Suprapubic skin (tissue), 4 donors: ENCODE measurements at regions not wholly inside any gene's neighbourhood (a gene's known extent, or its start where the extent isn't known, plus 50 kb on each side); places are given as distances from the start of the nearest gene placed in this dataset.

Experiments
- DNase-seq, 2 donors: peaks; one replicate each; pipeline ENCODE4 v3.0.0-alpha.2; 2019; ENCODE audit warnings: low spot score in 2 of 2
- H3K27ac ChIP-seq: fragments of 200-600 bp; sonication (generic); one replicate; pipeline ENCODE4 v1.5.1; 2019
- H3K27me3 ChIP-seq: fragments of 200-600 bp; sonication (generic); one replicate; pipeline ENCODE4 v1.5.1; 2019
- H3K36me3 ChIP-seq: fragments of 200-600 bp; sonication (generic); one replicate; pipeline ENCODE4 v1.5.1; 2019
- H3K4me1 ChIP-seq: fragments of 200-600 bp; sonication (generic); one replicate; pipeline ENCODE4 v1.5.1; 2019
- H3K4me3 ChIP-seq: fragments of 200-600 bp; sonication (generic); one replicate; pipeline ENCODE4 v1.5.1; 2019; ENCODE audit warnings: mild to moderate bottlenecking
- H3K9me3 ChIP-seq: fragments of 200-600 bp; sonication (generic); one replicate; pipeline ENCODE4 v1.5.1; 2019
- EP300 ChIP-seq: sonication (generic); formaldehyde crosslinking; IDR thresholded peaks from one replicate; pipeline ENCODE4 v1.6.1; 2017; ENCODE audit warnings: antibody characterized with exemption
- POLR2A ChIP-seq, 2 donors: fragments of 450-650 bp; IDR thresholded peaks; one replicate each; pipeline ENCODE4 v1.6.1; 2017; ENCODE audit warnings: antibody characterized with exemption in 2 of 2, mild to moderate bottlenecking in 2 of 2, moderate library complexity in 2 of 2
- POLR2AphosphoS5 ChIP-seq, 3 donors: sonication (generic); formaldehyde crosslinking; IDR thresholded peaks; one replicate each; pipeline ENCODE4 v1.6.1; 2017; ENCODE audit warnings: antibody characterized with exemption in 3 of 3
- WGBS: methylation state at CpG from one replicate; pipeline ENCODE4 v1.1.5; 2018; 5-methylcytosine and 5-hydroxymethylcytosine counted together
- TF ChIP-seq, protein P1 (sequence below), 2 donors: fragments of 200-600 bp in 1 of 2; fragments of 450-650 bp in 1 of 2; sonication (generic) in 1 of 2; IDR thresholded peaks; one replicate each; pipeline ENCODE4 v1.5.1; 2016 to 2019; ENCODE audit warnings: antibody characterized with exemption in 2 of 2, mild to moderate bottlenecking in 1 of 2, moderate library complexity in 1 of 2

- Histone ChIP-seq H3K27me3 (no peaks in the 10 kb centered on the region), H3K36me3 (no peaks in the 10 kb centered on the region), H3K4me3 (no peak overlapping the region), H3K27ac (no peak overlapping the region), H3K4me1 (peaks cover 13% of the 10 kb centered on the region), H3K9me3 (no peaks in the 10 kb centered on the region)
- TF ChIP-seq, protein P1, sequence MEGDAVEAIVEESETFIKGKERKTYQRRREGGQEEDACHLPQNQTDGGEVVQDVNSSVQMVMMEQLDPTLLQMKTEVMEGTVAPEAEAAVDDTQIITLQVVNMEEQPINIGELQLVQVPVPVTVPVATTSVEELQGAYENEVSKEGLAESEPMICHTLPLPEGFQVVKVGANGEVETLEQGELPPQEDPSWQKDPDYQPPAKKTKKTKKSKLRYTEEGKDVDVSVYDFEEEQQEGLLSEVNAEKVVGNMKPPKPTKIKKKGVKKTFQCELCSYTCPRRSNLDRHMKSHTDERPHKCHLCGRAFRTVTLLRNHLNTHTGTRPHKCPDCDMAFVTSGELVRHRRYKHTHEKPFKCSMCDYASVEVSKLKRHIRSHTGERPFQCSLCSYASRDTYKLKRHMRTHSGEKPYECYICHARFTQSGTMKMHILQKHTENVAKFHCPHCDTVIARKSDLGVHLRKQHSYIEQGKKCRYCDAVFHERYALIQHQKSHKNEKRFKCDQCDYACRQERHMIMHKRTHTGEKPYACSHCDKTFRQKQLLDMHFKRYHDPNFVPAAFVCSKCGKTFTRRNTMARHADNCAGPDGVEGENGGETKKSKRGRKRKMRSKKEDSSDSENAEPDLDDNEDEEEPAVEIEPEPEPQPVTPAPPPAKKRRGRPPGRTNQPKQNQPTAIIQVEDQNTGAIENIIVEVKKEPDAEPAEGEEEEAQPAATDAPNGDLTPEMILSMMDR (IDR thresholded peaks at IDR 0.05), result no peak
- TF ChIP-seq POLR2A (IDR thresholded peaks at IDR 0.05) (no peak), POLR2AphosphoS5 (IDR thresholded peaks at IDR 0.05) (no peak), EP300 (no peak)
- 67% methylated on average over 2 of the region's 2 CpGs for WGBS
- DNase-seq, result no peak
Measured at GRCh38 chr1:218494449-218494852, 149.3 kb downstream of the TGFB2 start.

GRCh38 chr1:218495931-218496330 is 150.8 kb downstream of the TGFB2 start:
- Histone ChIP-seq H3K4me1 (peaks cover 15% of the 10 kb centered on the region), H3K27me3 (no peaks in the 10 kb centered on the region), H3K27ac (no peak overlapping the region), H3K4me3 (no peak overlapping the region), H3K9me3 (no peaks in the 10 kb centered on the region), H3K36me3 (no peaks in the 10 kb centered on the region)
- no peak for TF ChIP-seq POLR2AphosphoS5 (IDR thresholded peaks at IDR 0.05)
- TF ChIP-seq POLR2A (IDR thresholded peaks at IDR 0.05), result no peak
- TF ChIP-seq, protein P1 (IDR thresholded peaks at IDR 0.05), result no peak
- TF ChIP-seq EP300, result no peak
- WGBS, result 85% methylated on average over 3 of the region's 3 CpGs
- no peak for DNase-seq

DNA sequence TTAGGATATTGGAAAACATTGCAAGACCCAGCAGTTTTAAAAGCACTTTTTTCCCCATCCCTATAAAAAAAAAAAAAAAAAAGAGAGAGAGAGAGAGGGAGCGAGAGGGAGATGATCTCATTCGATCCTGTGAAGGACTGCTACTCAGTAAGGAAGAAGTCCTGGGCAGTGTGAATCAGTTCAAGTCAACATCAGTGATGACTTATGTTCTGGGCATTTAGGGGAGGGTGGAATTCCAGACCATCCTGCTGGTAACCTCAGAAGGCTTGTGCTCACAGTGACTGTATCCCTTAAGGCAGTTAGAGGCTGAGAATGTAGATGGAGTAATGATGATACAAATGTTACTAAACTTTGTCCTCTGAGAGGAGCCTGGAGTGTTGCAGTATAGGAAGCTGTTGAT is 151.4 kb downstream of the TGFB2 start:
- DNase-seq, result no peak
- WGBS, result 74% methylated on average over 2 of the region's 2 CpGs
- no peak overlapping the region for H3K4me3 ChIP-seq
- no peaks in the 10 kb centered on the region for H3K9me3 ChIP-seq
- no peaks in the 10 kb centered on the region for H3K36me3 ChIP-seq
- no peaks in the 10 kb centered on the region for H3K27me3 ChIP-seq
- H3K4me1 ChIP-seq, result peaks cover 15% of the 10 kb centered on the region
- TF ChIP-seq POLR2A (IDR thresholded peaks at IDR 0.05) (no peak), EP300 (no peak), POLR2AphosphoS5 (IDR thresholded peaks at IDR 0.05) (no peak)
- TF ChIP-seq, protein P1 (IDR thresholded peaks at IDR 0.05), result no peak
- no peak overlapping the region for H3K27ac ChIP-seq

GRCh38 chr1:218498056-218498938 is 153.2 kb downstream of the TGFB2 start:
- TF ChIP-seq EP300 (no peak), POLR2AphosphoS5 (IDR thresholded peaks at IDR 0.05) (no peak), POLR2A (IDR thresholded peaks at IDR 0.05) (no peak)
- TF ChIP-seq, protein P1 (IDR thresholded peaks at IDR 0.05), result no peak
- H3K36me3 ChIP-seq, result no peaks in the 10 kb centered on the region
- H3K4me1 ChIP-seq, result peaks cover 15% of the 10 kb centered on the region
- H3K4me3 ChIP-seq, result peak overlapping the region; percentile 26
- H3K27me3 ChIP-seq, result no peaks in the 10 kb centered on the region
- no peak for DNase-seq
- peak overlapping the region; percentile 51 for H3K27ac ChIP-seq
- WGBS, result 39% methylated on average over 8 of the region's 8 CpGs
- H3K9me3 ChIP-seq, result no peaks in the 10 kb centered on the region

DNA sequence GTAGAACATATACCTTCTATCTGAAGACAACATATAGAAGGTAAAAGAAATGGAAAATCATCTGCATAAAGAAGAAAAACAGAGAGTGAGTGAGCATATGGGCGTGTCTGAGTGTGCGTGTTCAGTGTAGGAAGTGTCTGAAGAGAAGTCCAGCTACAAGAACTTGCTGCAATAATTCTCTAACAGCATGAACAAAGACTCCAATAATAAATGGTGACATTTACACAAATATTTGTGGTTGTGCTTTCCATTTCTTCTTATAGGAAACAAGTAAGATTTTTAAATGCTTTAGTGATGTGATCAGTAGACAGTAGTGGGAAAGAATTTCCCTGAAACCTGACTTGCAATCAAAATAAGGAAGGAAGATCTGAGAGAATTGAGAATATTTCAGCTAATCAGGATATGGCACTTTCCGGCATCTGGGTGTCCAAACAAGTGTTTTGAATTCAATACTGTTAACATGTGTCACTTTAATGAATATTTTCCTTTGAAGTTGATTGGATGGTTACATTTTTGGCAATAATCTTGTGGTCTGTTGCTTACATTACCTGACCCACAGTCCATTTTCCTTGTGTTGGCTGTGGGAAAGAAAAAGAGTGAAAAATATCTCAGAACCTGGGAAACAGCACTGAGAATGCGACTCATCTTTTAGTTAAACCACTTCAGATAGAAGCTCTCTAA is 154.0 kb downstream of the TGFB2 start:
- 28% methylated on average over 4 of the region's 4 CpGs for WGBS

More for the DNA sequence above, 154.0 kb downstream of the TGFB2 start:
- no peak for DNase-seq
- H3K9me3 ChIP-seq, result no peaks in the 10 kb centered on the region
- no peaks in the 10 kb centered on the region for H3K36me3 ChIP-seq
- no peaks in the 10 kb centered on the region for H3K27me3 ChIP-seq
- H3K27ac ChIP-seq, result peak overlapping the region; percentile 51
- TF ChIP-seq POLR2AphosphoS5 (IDR thresholded peaks at IDR 0.05) (no peak), POLR2A (IDR thresholded peaks at IDR 0.05) (no peak), EP300 (no peak)
- TF ChIP-seq, protein P1 (IDR thresholded peaks at IDR 0.05), result no peak
- peaks cover 15% of the 10 kb centered on the region for H3K4me1 ChIP-seq
- peak overlapping the region; percentile 26 for H3K4me3 ChIP-seq
